CD4-positive, alpha-beta memory T cell (primary cell): ENCODE measurements at regions not wholly inside any gene's neighbourhood (a gene's known extent, or its start where the extent isn't known, plus 50 kb on each side); places are given as distances from the start of the nearest gene placed in this dataset.
A peak's percentile ranks its signal among the peaks of the same experiment; 100 is the strongest.

Experiments used
- CTCF ChIA-PET: fragments of 350-600 bp; sonication (Branson Sonifier 250); formaldehyde crosslinking; loops from one replicate; lab custom pipeline; 2021; ENCODE audit warnings: inconsistent platforms; ENCODE audit not compliant: partially characterized antibody; lab: Charles Lee
- POLR2A ChIA-PET: fragments of 350-600 bp; sonication (Branson Sonifier 250); formaldehyde crosslinking; loops from one replicate; lab custom pipeline; 2021; ENCODE audit not compliant: partially characterized antibody; lab: Charles Lee
- DNase-seq, 5 donors: peaks; one replicate each; pipeline versions ENCODE4 v3.0.0 to v3.0.0-alpha.2; 2020 to 2022; ENCODE audit warnings: mixed read lengths in 1 of 5
- H3K27ac ChIP-seq: one replicate; pipeline ENCODE4 v1.7.0; 2013; ENCODE audit warnings: low read depth, low read length
- H3K27me3 ChIP-seq: 2 replicates; pipeline ENCODE4 v1.7.0; 2013; ENCODE audit warnings: mild to moderate bottlenecking, low read length, moderate library complexity; ENCODE audit not compliant: insufficient read depth
- H3K36me3 ChIP-seq: 2 replicates; pipeline ENCODE4 v1.7.0; 2013; ENCODE audit warnings: mild to moderate bottlenecking, low read length, moderate library complexity; ENCODE audit not compliant: insufficient read depth
- H3K4me1 ChIP-seq: 2 replicates; pipeline ENCODE4 v1.7.0; 2013; ENCODE audit warnings: mild to moderate bottlenecking, low read length, moderate library complexity; ENCODE audit not compliant: insufficient read depth
- H3K4me3 ChIP-seq, 2 donors: one replicate each; pipeline ENCODE4 v1.7.0; 2013; ENCODE audit warnings: low read length in 2 of 2, mild to moderate bottlenecking in 1 of 2
- H3K9me3 ChIP-seq, 2 donors: one replicate each; pipeline ENCODE4 v1.7.0; 2013; ENCODE audit warnings: low read length in 2 of 2, control low read depth in 1 of 2; ENCODE audit not compliant: control insufficient read depth in 1 of 2
- H3K27ac Mint-ChIP-seq, 7 donors: one replicate each; pipeline ENCODE4 v1.8.0; 2020 to 2021; ENCODE audit warnings: mixed read lengths in 7 of 7, mild to moderate bottlenecking in 6 of 7, inconsistent platforms in 3 of 7, moderate library complexity in 3 of 7
- H3K27me3 Mint-ChIP-seq, 2 donors: one replicate each; pipeline ENCODE4 v1.8.0; 2020 to 2021; ENCODE audit warnings: mixed read lengths in 2 of 2
- H3K36me3 Mint-ChIP-seq, 2 donors: one replicate each; pipeline ENCODE4 v1.8.0; 2020 to 2021; ENCODE audit warnings: mixed read lengths in 2 of 2, inconsistent platforms in 1 of 2, mild to moderate bottlenecking in 1 of 2
- H3K4me1 Mint-ChIP-seq, 4 donors: one replicate each; pipeline ENCODE4 v1.8.0; 2020 to 2021; ENCODE audit warnings: mixed read lengths in 4 of 4, mild to moderate bottlenecking in 1 of 4
- H3K4me3 Mint-ChIP-seq, 8 donors: one replicate each; pipeline ENCODE4 v1.8.0; 2020 to 2021; ENCODE audit warnings: mixed read lengths in 8 of 8, mild to moderate bottlenecking in 7 of 8, moderate library complexity in 6 of 8, inconsistent platforms in 3 of 8
- H3K9me3 Mint-ChIP-seq, 8 donors: one replicate each; pipeline ENCODE4 v1.8.0; 2020 to 2021; ENCODE audit warnings: mixed read lengths in 8 of 8, mild to moderate bottlenecking in 5 of 8, inconsistent platforms in 3 of 8, moderate library complexity in 1 of 8
- intact Hi-C: fragments of 100-400 bp; cut with micrococcal nuclease; formaldehyde crosslinking; loops from one replicate; pipeline ENCODE4 v1.15.1; 2023

DNA sequence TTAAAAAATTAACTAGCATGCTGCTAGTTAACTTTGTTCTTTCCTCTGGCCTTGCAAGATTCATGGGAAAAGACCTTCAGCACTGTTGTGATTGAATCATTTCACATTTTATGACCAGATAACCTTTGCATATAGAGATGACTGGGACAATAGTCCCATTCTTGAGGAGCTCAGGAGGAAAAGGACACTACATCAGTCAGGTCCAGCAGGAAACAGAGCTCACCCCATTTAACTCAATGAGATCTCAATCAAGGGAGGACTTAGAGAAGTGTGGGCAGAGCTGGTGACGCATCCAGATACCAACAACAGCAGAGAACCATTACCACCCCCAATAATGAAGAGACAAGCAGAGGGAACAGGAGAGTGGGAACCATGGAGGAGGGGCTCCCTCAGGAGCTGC is 109.4 kb upstream of the GUCA2B start:
- H3K4me3 Mint-ChIP-seq = no peak overlapping the region
- Histone ChIP-seq H3K27ac (no peak overlapping the region), H3K27me3 (no peaks in the 10 kb centered on the region), H3K4me1 (no peaks in the 10 kb centered on the region), H3K36me3 (no peaks in the 10 kb centered on the region), H3K4me3 (no peak overlapping the region), H3K9me3 (no peaks in the 10 kb centered on the region)
- no peaks in the 10 kb centered on the region for H3K36me3 Mint-ChIP-seq
- intact Hi-C loops = no loop called here
- H3K9me3 Mint-ChIP-seq = no peaks in the 10 kb centered on the region
- POLR2A ChIA-PET = no interaction called here
- no peaks in the 10 kb centered on the region for H3K4me1 Mint-ChIP-seq
- no peak for DNase-seq
- CTCF ChIA-PET = no interaction called here
- H3K27me3 Mint-ChIP-seq = peaks cover 7 to 9% of the 10 kb centered on the region in 2 donors
- H3K27ac Mint-ChIP-seq = no peak overlapping the region

DNA sequence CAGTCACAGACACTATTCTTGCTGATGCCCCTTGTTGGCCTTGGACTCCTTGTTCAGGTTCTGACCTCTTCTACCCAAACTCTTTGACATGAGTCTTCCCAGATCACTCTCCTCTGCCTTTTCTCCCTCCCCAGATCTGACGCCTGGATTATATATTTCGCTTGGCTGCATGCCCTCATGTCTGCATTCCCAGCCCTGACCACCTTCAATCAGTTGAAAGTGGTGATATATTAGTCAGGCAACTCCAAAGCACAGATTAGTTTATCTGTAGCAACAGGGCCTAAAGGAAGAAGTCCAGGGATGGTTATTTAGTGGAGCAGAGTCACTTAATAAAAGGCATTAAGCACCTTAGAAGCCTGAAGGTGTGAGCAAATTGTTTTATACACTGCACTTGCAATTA is 110.0 kb upstream of the GUCA2B start:
- Histone ChIP-seq H3K36me3 (no peaks in the 10 kb centered on the region), H3K4me3 (no peak overlapping the region), H3K27me3 (no peaks in the 10 kb centered on the region), H3K9me3 (no peaks in the 10 kb centered on the region), H3K27ac (no peak overlapping the region), H3K4me1 (no peaks in the 10 kb centered on the region)
- ChIA-PET CTCF (no interaction called here), POLR2A (no interaction called here)
- Mint-ChIP-seq H3K36me3 (no peaks in the 10 kb centered on the region), H3K27me3 (peaks cover 5 to 7% of the 10 kb centered on the region in 2 donors), H3K27ac (peak overlapping the region in 1 of 7 donors; percentile 41), H3K9me3 (no peaks in the 10 kb centered on the region), H3K4me3 (no peak overlapping the region), H3K4me1 (no peaks in the 10 kb centered on the region)
- DNase-seq = no peak
- intact Hi-C loops = no loop called here

DNA sequence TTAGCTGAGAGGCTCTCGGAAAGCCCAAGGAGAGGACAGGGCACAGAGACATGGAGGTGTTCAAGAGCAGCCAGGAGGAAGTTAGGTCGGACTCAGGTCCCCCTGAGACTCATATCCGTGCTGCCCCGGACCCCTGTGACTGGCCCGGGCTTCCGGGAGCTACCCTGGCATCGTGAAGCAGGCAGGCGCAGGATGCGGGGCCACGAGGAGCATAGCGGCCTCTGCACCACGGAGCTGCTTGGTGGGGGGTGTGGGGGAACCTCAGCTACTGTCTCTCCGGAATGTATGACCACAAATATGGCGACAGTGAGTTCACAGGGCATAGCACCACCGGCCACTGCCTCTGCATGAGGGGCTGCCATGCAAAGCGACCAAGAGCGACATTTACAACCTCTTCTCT is 112.2 kb upstream of the GUCA2B start:
- Mint-ChIP-seq H3K4me1 (peaks cover 2 to 5% (median 3%) of the 10 kb centered on the region in 4 donors), H3K36me3 (no peaks in the 10 kb centered on the region), H3K9me3 (no peaks in the 10 kb centered on the region), H3K27ac (no peak overlapping the region), H3K4me3 (no peak overlapping the region), H3K27me3 (peaks cover 4 to 5% of the 10 kb centered on the region in 2 donors)
- Histone ChIP-seq H3K4me3 (no peak overlapping the region), H3K9me3 (no peaks in the 10 kb centered on the region), H3K4me1 (peaks cover 6% of the 10 kb centered on the region), H3K36me3 (no peaks in the 10 kb centered on the region), H3K27ac (no peak overlapping the region), H3K27me3 (no peaks in the 10 kb centered on the region)
- ChIA-PET POLR2A (no interaction called here), CTCF (no interaction called here)
- no peak for DNase-seq
- intact Hi-C loops = no loop called here

DNA sequence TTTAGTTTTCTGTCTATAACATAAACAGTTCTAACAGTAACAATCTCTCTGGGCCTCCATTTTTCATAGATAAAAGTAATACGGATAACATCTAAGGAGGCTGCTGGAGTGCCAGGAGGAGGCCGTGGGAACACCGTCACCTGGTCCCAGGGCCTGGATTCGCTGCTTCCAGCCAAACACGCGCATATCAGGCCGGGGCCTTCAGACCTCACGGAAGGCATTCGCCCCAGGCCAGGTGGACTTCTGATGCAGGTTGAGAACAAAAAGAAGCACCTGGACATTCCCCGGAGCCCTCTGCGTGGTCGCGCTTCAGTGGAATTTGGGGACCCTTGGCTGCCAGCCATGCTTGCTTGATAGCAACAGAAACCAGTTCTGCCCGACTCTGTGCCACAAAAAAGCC is 113.1 kb upstream of the GUCA2B start:
- H3K27me3 ChIP-seq = no peaks in the 10 kb centered on the region
- H3K4me1 ChIP-seq = peaks cover 6% of the 10 kb centered on the region
- H3K4me1 Mint-ChIP-seq = peaks cover 2 to 6% (median 3%) of the 10 kb centered on the region in 4 donors
- intact Hi-C loops = no loop called here
- H3K4me3 Mint-ChIP-seq = no peak overlapping the region
- ChIA-PET POLR2A (no interaction called here), CTCF (no interaction called here)
- no peaks in the 10 kb centered on the region for H3K9me3 ChIP-seq
- H3K27me3 Mint-ChIP-seq = peaks cover 4% of the 10 kb centered on the region in 2 donors
- no peak overlapping the region for H3K4me3 ChIP-seq
- H3K36me3 ChIP-seq = no peaks in the 10 kb centered on the region
- H3K9me3 Mint-ChIP-seq = no peaks in the 10 kb centered on the region
- H3K27ac ChIP-seq = no peak overlapping the region
- no peak overlapping the region for H3K27ac Mint-ChIP-seq
- H3K36me3 Mint-ChIP-seq = no peaks in the 10 kb centered on the region
- DNase-seq = no peak

DNA sequence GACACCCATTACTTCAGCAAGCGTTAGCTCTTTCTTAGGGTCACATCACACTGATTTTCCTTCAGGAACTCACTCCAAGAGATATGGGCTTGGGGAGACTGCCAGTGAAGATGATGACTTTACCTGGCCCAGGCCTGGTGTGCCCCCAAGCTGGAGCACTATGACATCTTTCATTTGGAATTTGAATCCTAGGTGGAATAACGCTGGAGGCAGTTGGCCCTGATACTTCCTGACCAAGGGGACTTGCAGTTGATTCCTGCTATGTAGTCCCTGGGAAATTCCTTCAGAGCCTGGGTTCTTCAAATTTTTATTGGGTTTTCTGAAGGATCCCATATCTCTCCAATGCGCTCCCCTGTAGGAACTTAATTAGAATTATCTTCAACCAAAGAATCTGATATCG is 114.9 kb upstream of the GUCA2B start:
- CTCF ChIA-PET = no interaction called here
- POLR2A ChIA-PET = no interaction called here
- H3K9me3 ChIP-seq = no peaks in the 10 kb centered on the region
- Mint-ChIP-seq H3K4me3 (no peak overlapping the region), H3K36me3 (peaks cover 0 to 2% of the 10 kb centered on the region in 2 donors), H3K27ac (no peak overlapping the region), H3K9me3 (no peaks in the 10 kb centered on the region), H3K27me3 (no peaks in the 10 kb centered on the region), H3K4me1 (peaks cover 15 to 25% (median 17%) of the 10 kb centered on the region in 4 donors)
- H3K4me3 ChIP-seq = no peak overlapping the region
- peaks cover 22% of the 10 kb centered on the region for H3K4me1 ChIP-seq
- H3K27ac ChIP-seq = no peak overlapping the region
- no peak for DNase-seq
- H3K36me3 ChIP-seq = no peaks in the 10 kb centered on the region
- intact Hi-C loops = loop anchor here (5.0 to 10.0 kb wide), 4 partner anchors 236 to 463 kb away; partner anchors contain the start of gene FOXJ3
- no peaks in the 10 kb centered on the region for H3K27me3 ChIP-seq

DNA sequence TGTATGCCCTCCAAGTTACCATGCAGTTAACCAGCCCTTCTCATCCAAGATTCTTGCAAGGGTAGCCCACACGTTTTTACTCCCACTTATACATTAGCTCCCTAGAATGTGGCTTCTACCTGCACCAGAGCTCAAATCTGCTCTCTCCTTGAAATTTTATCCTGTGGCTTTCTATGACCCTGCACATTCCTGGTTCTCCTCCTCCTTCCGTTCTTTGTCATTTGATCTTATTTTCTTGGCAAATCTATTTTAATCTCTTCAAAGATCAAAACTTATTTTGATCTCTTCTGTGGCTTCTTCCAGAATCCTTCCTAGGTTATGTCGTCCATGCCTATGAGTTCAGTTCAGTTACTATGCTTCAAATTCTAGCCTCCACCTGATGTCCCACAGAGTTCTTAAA is 115.6 kb upstream of the GUCA2B start:
- no peaks in the 10 kb centered on the region for H3K27me3 Mint-ChIP-seq
- ChIA-PET POLR2A (no interaction called here), CTCF (interaction anchor here (0.7 kb wide), 1 partner anchor 324 kb away, joined by 3 read pairs; no protein-coding TSS in a partner anchor)
- no peak overlapping the region for H3K27ac Mint-ChIP-seq
- H3K36me3 ChIP-seq = no peaks in the 10 kb centered on the region
- H3K27ac ChIP-seq = no peak overlapping the region
- DNase-seq = no peak
- H3K36me3 Mint-ChIP-seq = peaks cover 0 to 2% of the 10 kb centered on the region in 2 donors
- peaks cover 18 to 31% (median 22%) of the 10 kb centered on the region in 4 donors for H3K4me1 Mint-ChIP-seq
- H3K4me3 ChIP-seq = no peak overlapping the region
- intact Hi-C loops = loop anchor here (5.0 to 10.0 kb wide), 4 partner anchors 235 to 463 kb away; partner anchors contain the start of gene FOXJ3
- H3K27me3 ChIP-seq = no peaks in the 10 kb centered on the region
- H3K9me3 Mint-ChIP-seq = no peaks in the 10 kb centered on the region
- H3K4me3 Mint-ChIP-seq = no peak overlapping the region
- no peaks in the 10 kb centered on the region for H3K9me3 ChIP-seq
- peaks cover 24% of the 10 kb centered on the region for H3K4me1 ChIP-seq

DNA sequence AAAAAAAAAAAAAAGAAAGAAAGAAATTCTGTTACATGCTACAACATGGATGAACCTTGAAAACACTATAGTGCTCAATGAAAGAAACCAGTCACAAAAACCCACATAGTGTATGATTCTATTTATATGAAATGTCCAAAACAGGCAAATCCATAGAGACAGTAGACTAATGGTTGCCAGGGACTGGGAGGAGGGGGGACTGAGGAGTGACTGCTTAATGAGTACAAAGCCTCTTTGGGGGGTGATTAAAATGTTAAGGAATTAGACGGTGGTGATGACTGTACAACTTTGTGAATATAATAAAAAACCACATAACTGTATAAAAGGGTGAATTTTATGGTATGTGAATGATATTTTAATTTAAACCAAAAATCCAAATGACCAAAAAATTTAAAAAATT is 116.0 kb upstream of the GUCA2B start:
- H3K4me3 ChIP-seq = no peak overlapping the region
- no peaks in the 10 kb centered on the region for H3K36me3 ChIP-seq
- Mint-ChIP-seq H3K36me3 (peaks cover 0 to 2% of the 10 kb centered on the region in 2 donors), H3K4me3 (no peak overlapping the region), H3K27me3 (no peaks in the 10 kb centered on the region), H3K27ac (no peak overlapping the region), H3K4me1 (peaks cover 18 to 36% (median 25%) of the 10 kb centered on the region in 4 donors), H3K9me3 (no peaks in the 10 kb centered on the region)
- intact Hi-C loops = loop anchor here (5.0 to 10.0 kb wide), 4 partner anchors 235 to 462 kb away; partner anchors contain the start of gene FOXJ3
- ChIA-PET POLR2A (no interaction called here), CTCF (interaction anchor here (0.7 kb wide), 1 partner anchor 324 kb away, joined by 3 read pairs; no protein-coding TSS in a partner anchor)
- H3K27me3 ChIP-seq = no peaks in the 10 kb centered on the region
- DNase-seq = no peak
- H3K27ac ChIP-seq = no peak overlapping the region
- H3K9me3 ChIP-seq = no peaks in the 10 kb centered on the region
- peaks cover 28% of the 10 kb centered on the region for H3K4me1 ChIP-seq
